ENCODE measurements at regions not wholly inside any gene's neighbourhood (a gene's known extent, or its start where the extent isn't known, plus 50 kb on each side); places are given as distances from the start of the nearest gene placed in this dataset.

DNA sequence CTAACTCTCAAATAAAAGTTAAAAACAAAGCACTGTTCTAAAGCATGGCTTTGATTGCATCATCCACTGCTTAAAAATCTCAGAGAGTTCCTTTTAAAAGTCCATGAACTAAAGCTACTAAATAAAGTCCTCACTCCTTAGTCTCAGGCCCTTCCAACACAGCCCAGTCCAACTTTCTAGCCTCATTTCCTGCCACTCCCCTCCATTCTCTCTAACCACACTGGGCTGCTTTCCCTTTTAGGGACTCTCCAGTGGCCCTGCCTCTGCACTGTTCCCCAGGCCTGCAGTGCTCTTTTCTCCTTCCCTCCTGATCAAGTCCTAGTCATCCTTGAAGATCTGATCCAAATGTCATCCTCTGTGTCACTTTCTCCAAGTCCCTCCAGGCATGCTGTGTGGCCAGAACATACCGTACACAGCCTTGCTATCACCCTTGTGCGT is 56.9 kb upstream of the PPP1R3C start:
- Histone ChIP-seq H3K27me3 (ENCODE audit: control insufficient read depth in 2 of 2, insufficient read depth in 2 of 2, low read length in 2 of 2) (no peaks in the 10 kb centered on the region), H2AFZ (ENCODE audit: low read depth, low read length) (peak overlapping the region; percentile 63), H3K4me2 (ENCODE audit: insufficient read depth, low read length) (no peak overlapping the region), H3K9me1 (ENCODE audit: control insufficient read depth, insufficient read depth, low read length) (no peaks in the 10 kb centered on the region), H3K4me1 (replicated peaks in 1 of 2; ENCODE audit: control insufficient read depth in 2 of 2, insufficient read depth in 2 of 2, low read length in 2 of 2) (peaks cover 0 to 6% of the 10 kb centered on the region in 2 experiments; a peak in 2 of 5 replicates), H3K79me2 (ENCODE audit: control insufficient read depth, insufficient read depth, low read length) (no peaks in the 10 kb centered on the region), H3K36me3 (ENCODE audit: control insufficient read depth, insufficient read depth, low read length) (no peaks in the 10 kb centered on the region), H3K9me3 (replicated peaks; ENCODE audit: control insufficient read depth, insufficient read depth, low read depth, low read length) (no peaks in the 10 kb centered on the region), H4K20me1 (replicated peaks; ENCODE audit: control insufficient read depth, insufficient read depth, low read length) (no peaks in the 10 kb centered on the region), H3K9ac (ENCODE audit: insufficient read depth in 1 of 2, low read depth in 2 of 2, low read length in 2 of 2) (no peak overlapping the region; a peak in 1 of 4 replicates), H3K4me3 (no peak overlapping the region), H3K27ac (ENCODE audit: extremely low read depth, low read depth, low read length) (no peak overlapping the region)
- intact Hi-C loops (cut with micrococcal nuclease) (loop anchor here (5.0 kb wide), 2 partner anchors 192 to 302 kb away; no protein-coding TSS in a partner anchor), in situ Hi-C loops (cut with MboI) (loop anchor here (5.0 kb wide), 2 partner anchors 52 to 137 kb away; no protein-coding TSS in a partner anchor)
- POLR2A ChIA-PET = no interaction called here
- DNase-seq (ENCODE audit: extremely low read depth in 1 of 4, low spot score in 3 of 4) = no peak
- WGBS (ENCODE audit: insufficient coverage, low coverage, missing lambda C conversion rate) = 63% methylated on average over 2 of the region's 2 CpGs
- CTCF ChIA-PET (ENCODE audit: low intra/inter-chr PET ratio) = no interaction called here
- ATAC-seq = peak; percentile 71
- no TSS peak for BruUV-seq (replicated peaks)
- FAIRE-seq = no peak
- no peak for TF ChIP-seq TAF7 (tag; IDR thresholded peaks at IDR 0.05)
- no peak for TF ChIP-seq NFXL1 (CRISPR knock-in tag; IDR thresholded peaks at IDR 0.05)
- TF ChIP-seq RFX5 (IDR thresholded peaks at IDR 0.05; ENCODE audit: low read depth, low read length) = no peak
- TF ChIP-seq, protein P1, sequence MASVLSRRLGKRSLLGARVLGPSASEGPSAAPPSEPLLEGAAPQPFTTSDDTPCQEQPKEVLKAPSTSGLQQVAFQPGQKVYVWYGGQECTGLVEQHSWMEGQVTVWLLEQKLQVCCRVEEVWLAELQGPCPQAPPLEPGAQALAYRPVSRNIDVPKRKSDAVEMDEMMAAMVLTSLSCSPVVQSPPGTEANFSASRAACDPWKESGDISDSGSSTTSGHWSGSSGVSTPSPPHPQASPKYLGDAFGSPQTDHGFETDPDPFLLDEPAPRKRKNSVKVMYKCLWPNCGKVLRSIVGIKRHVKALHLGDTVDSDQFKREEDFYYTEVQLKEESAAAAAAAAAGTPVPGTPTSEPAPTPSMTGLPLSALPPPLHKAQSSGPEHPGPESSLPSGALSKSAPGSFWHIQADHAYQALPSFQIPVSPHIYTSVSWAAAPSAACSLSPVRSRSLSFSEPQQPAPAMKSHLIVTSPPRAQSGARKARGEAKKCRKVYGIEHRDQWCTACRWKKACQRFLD (CRISPR knock-in tag; IDR thresholded peaks at IDR 0.05) = peak; percentile 54; the same call in 1 of the 2 replicates
- TF ChIP-seq NCOA6 (IDR thresholded peaks at IDR 0.05) = no peak
- TF ChIP-seq ZBTB11 (CRISPR knock-in tag; IDR thresholded peaks at IDR 0.05) = no peak
- TF ChIP-seq NCOR1 (IDR thresholded peaks at IDR 0.05) = no peak
- TF ChIP-seq, protein P2, sequence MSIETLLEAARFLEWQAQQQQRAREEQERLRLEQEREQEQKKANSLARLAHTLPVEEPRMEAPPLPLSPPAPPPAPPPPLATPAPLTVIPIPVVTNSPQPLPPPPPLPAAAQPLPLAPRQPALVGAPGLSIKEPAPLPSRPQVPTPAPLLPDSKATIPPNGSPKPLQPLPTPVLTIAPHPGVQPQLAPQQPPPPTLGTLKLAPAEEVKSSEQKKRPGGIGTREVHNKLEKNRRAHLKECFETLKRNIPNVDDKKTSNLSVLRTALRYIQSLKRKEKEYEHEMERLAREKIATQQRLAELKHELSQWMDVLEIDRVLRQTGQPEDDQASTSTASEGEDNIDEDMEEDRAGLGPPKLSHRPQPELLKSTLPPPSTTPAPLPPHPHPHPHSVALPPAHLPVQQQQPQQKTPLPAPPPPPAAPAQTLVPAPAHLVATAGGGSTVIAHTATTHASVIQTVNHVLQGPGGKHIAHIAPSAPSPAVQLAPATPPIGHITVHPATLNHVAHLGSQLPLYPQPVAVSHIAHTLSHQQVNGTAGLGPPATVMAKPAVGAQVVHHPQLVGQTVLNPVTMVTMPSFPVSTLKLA (conservative IDR thresholded peaks at IDR 0.05) = no peak
- TF ChIP-seq AFF4 (CRISPR knock-in tag; IDR thresholded peaks at IDR 0.05) = no peak
- no peak for TF ChIP-seq SRSF1 (IDR thresholded peaks at IDR 0.05; ENCODE audit: low read depth, low read length)
- TF ChIP-seq RFX1 (IDR thresholded peaks at IDR 0.05) = no peak
- TF ChIP-seq ZNF354B (CRISPR knock-in tag; IDR thresholded peaks at IDR 0.05) = no peak
- no peak for TF ChIP-seq TBP (optimal IDR thresholded peaks at IDR 0.05; ENCODE audit: low read depth, low read length)
